Gastrocnemius medialis (tissue), 4 donors: ENCODE measurements at regions not wholly inside any gene's neighbourhood (a gene's known extent, or its start where the extent isn't known, plus 50 kb on each side); places are given as distances from the start of the nearest gene placed in this dataset.

Source experiments
- CTCF ChIP-seq, 5 experiments: fragments of 450-650 bp in 3 of 5; fragments of 200-600 bp in 2 of 5; sonication (generic) in 2 of 5; IDR thresholded peaks in 4 of 5; conservative IDR thresholded peaks in 1 of 5; 1 replicate in 4 of 5; 2 replicates in 1 of 5; pipeline ENCODE4 v1.5.1; 2016 to 2019; ENCODE audit warnings: antibody characterized with exemption in 5 of 5, mild to moderate bottlenecking in 3 of 5, moderate library complexity in 3 of 5
- POLR2A ChIP-seq, 2 donors: fragments of 450-650 bp; IDR thresholded peaks; one replicate each; pipeline ENCODE4 v1.6.1; 2017; ENCODE audit warnings: antibody characterized with exemption in 2 of 2, mild to moderate bottlenecking in 2 of 2, moderate library complexity in 2 of 2

- TF ChIP-seq CTCF (IDR thresholded peaks at IDR 0.05 in 4 of 5, conservative IDR thresholded peaks at IDR 0.05 in 1 of 5) (no peak), POLR2A (IDR thresholded peaks at IDR 0.05) (no peak)
Observed at GRCh38 chr18:42177390-42177789, 222.4 kb downstream of the PIK3C3 start.
